Glutamatergic neuron (in vitro differentiated cells): ENCODE measurements at regions not wholly inside any gene's neighbourhood (a gene's known extent, or its start where the extent isn't known, plus 50 kb on each side); places are given as distances from the start of the nearest gene placed in this dataset.

Experiments used
- DNase-seq: peaks from one replicate; pipeline ENCODE4 v3.0.0; 2022
- H3K27ac Mint-ChIP-seq: one replicate; pipeline ENCODE4 v1.8.0; 2020; ENCODE audit warnings: mild to moderate bottlenecking, mixed read lengths, inconsistent platforms; ENCODE audit not compliant: unreplicated experiment
- H3K27me3 Mint-ChIP-seq: one replicate; pipeline ENCODE4 v1.8.0; 2020; ENCODE audit warnings: mild to moderate bottlenecking, moderate library complexity, mixed read lengths, inconsistent platforms; ENCODE audit not compliant: unreplicated experiment
- H3K36me3 Mint-ChIP-seq: one replicate; pipeline ENCODE4 v1.8.0; 2020; ENCODE audit warnings: mild to moderate bottlenecking, mixed read lengths, inconsistent platforms; ENCODE audit not compliant: unreplicated experiment
- H3K4me1 Mint-ChIP-seq: one replicate; pipeline ENCODE4 v1.8.0; 2020; ENCODE audit warnings: mild to moderate bottlenecking, low read depth, mixed read lengths, inconsistent platforms; ENCODE audit not compliant: unreplicated experiment
- H3K4me3 Mint-ChIP-seq: one replicate; pipeline ENCODE4 v1.8.0; 2020; ENCODE audit warnings: mild to moderate bottlenecking, mixed read lengths, inconsistent platforms; ENCODE audit not compliant: unreplicated experiment
- H3K9me3 Mint-ChIP-seq: one replicate; pipeline ENCODE4 v1.8.0; 2020; ENCODE audit warnings: mild to moderate bottlenecking, moderate library complexity, mixed read lengths, inconsistent platforms; ENCODE audit not compliant: unreplicated experiment
- TF ChIP-seq, protein P1 (sequence below): fragments of 200-600 bp; sonication (generic); IDR thresholded peaks from one replicate; pipeline ENCODE4 v1.5.0; 2021; ENCODE audit not compliant: partially characterized antibody, unreplicated experiment

DNA sequence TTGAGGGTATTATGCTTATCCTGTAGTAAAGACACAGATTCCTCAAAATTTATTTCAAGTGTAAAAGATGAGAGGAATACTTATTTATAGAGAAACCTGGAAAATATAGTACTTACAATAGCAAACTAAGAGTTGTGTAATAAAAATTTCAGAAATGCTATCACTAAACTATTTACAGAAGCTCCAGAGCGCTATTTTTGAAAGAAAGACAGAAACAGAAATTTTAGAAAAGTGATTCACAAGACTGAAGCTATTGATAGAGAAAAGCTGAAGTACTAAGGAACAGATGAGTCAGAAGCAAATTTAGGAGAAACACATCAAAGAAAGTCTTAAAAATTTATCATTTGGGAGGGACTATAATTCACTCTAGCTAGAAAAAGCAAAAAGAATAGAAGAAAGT lies 1174.2 kb downstream of the DIAPH3 start:
- H3K27me3 Mint-ChIP-seq: no peaks in the 10 kb centered on the region
- H3K4me1 Mint-ChIP-seq: peaks cover 5% of the 10 kb centered on the region
- H3K4me3 Mint-ChIP-seq: no peak overlapping the region
- DNase-seq: no peak
- peaks cover 8% of the 10 kb centered on the region for H3K36me3 Mint-ChIP-seq
- no peak overlapping the region for H3K27ac Mint-ChIP-seq
- TF ChIP-seq, protein P1, sequence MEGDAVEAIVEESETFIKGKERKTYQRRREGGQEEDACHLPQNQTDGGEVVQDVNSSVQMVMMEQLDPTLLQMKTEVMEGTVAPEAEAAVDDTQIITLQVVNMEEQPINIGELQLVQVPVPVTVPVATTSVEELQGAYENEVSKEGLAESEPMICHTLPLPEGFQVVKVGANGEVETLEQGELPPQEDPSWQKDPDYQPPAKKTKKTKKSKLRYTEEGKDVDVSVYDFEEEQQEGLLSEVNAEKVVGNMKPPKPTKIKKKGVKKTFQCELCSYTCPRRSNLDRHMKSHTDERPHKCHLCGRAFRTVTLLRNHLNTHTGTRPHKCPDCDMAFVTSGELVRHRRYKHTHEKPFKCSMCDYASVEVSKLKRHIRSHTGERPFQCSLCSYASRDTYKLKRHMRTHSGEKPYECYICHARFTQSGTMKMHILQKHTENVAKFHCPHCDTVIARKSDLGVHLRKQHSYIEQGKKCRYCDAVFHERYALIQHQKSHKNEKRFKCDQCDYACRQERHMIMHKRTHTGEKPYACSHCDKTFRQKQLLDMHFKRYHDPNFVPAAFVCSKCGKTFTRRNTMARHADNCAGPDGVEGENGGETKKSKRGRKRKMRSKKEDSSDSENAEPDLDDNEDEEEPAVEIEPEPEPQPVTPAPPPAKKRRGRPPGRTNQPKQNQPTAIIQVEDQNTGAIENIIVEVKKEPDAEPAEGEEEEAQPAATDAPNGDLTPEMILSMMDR: no peak
- no peaks in the 10 kb centered on the region for H3K9me3 Mint-ChIP-seq

DNA sequence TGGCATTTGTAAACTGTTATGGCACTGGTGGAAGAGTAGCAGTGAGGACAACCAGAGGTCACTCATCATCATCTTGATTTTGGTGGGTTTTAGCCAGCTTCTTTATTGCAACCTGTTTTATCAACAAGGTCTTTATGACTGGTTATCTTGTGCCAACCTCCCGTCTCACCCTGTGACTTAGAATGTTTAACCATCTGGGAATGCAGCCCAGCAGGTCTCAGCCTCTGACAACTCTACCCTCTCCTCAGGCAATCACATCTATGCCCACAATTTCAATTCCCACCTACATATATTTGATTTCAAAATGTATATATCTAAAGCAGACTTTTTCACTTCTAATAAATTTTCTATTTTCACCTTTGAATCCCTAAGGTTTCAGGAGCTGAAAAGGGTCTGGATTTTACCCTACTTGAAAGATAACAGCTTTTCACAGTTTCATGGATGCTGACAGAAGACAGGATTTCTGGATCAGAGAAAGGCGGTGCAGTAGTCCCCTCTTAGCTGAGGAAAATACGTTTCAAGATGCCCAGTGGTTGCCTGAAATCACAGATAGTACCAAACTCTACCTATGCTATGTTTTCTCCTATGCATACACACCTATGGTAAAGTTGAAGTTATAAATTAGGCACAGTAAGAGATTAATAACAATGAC lies 1171.8 kb downstream of the DIAPH3 start:
- peaks cover 7% of the 10 kb centered on the region for H3K4me1 Mint-ChIP-seq
- H3K27me3 Mint-ChIP-seq: no peaks in the 10 kb centered on the region
- DNase-seq: no peak
- H3K4me3 Mint-ChIP-seq: no peak overlapping the region
- no peak overlapping the region for H3K27ac Mint-ChIP-seq
- TF ChIP-seq, protein P1: no peak
- no peaks in the 10 kb centered on the region for H3K9me3 Mint-ChIP-seq
- no peaks in the 10 kb centered on the region for H3K36me3 Mint-ChIP-seq

DNA sequence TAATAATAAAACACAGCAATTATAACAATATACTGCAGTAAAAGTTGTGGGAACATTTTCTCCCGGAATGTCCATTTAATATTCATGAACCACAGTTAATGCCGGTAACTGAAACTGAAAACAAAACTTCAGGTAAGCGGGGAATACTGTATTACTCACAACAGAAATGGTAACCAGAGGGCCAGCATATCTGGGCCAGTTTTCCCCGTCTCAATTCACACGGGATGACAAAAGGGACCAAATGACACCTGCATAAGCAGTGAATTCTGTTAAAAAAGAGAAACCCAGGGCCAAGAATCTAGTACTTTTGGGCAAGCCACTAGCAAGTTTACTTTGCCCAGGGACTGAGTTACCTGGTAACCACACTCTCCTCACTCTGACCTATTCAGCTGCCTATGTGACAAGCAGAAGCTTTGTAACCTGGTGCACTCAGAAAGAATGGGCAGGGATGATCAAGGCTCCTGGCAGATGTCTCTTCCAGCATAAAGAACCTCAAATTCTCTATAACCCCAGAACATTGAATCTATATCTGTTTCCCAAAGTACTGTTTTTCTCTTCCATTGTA lies 1171.2 kb downstream of the DIAPH3 start:
- H3K4me1 Mint-ChIP-seq: peaks cover 7% of the 10 kb centered on the region
- TF ChIP-seq, protein P1: no peak

DNA sequence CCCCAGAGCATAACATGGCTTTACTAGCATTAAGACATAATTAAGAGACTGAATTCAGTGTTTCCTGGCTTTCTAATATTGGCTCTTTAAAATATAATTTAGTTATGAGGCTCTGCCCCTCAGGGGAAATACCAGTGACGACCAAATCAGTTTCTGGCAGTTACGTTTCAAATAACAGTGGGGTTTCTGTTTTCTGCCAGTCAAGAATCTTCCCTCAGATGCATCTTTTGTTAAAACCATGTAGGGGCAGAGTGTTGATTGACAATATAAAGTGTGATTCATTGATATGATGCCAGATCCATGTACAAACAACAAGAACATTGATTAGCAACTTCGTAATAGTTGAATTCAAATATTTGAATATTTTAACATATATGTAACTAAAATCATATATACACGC lies 1169.7 kb downstream of the DIAPH3 start:
- H3K4me3 Mint-ChIP-seq: no peak overlapping the region
- TF ChIP-seq, protein P1: no peak
- no peak for DNase-seq
- no peaks in the 10 kb centered on the region for H3K9me3 Mint-ChIP-seq
- H3K36me3 Mint-ChIP-seq: no peaks in the 10 kb centered on the region
- H3K27me3 Mint-ChIP-seq: no peaks in the 10 kb centered on the region
- no peak overlapping the region for H3K27ac Mint-ChIP-seq
- H3K4me1 Mint-ChIP-seq: peaks cover 7% of the 10 kb centered on the region

More for the DNA sequence above, 1171.2 kb downstream of the DIAPH3 start:
- no peak overlapping the region for H3K27ac Mint-ChIP-seq
- no peaks in the 10 kb centered on the region for H3K27me3 Mint-ChIP-seq
- no peak overlapping the region for H3K4me3 Mint-ChIP-seq
- DNase-seq: no peak
- no peaks in the 10 kb centered on the region for H3K9me3 Mint-ChIP-seq
- H3K36me3 Mint-ChIP-seq: no peaks in the 10 kb centered on the region

DNA sequence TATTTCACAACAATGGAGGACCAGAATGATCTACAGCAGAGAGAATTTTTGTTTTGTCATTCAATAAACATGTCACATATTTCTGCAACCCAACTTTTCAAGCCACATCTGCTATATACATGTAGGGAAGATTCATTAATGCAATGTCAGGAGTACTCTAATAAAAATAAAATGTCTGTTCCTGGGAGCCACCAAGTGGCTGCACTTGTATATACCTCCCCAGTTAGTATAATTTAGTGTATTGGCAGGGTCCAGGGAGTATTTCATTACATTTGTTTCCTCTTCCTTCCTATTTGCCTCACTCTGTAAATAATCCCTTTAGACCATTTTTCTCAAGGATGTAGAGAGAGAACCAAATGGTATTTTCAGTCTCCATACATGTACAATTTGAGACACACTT lies 1169.0 kb downstream of the DIAPH3 start:
- Mint-ChIP-seq H3K4me3 (no peak overlapping the region), H3K4me1 (peaks cover 7% of the 10 kb centered on the region), H3K27ac (no peak overlapping the region), H3K36me3 (no peaks in the 10 kb centered on the region), H3K27me3 (peaks cover under 1% of the 10 kb centered on the region), H3K9me3 (no peaks in the 10 kb centered on the region)
- TF ChIP-seq, protein P1: no peak
- DNase-seq: no peak
